WTC11 (cell line): ENCODE measurements at regions not wholly inside any gene's neighbourhood (a gene's known extent, or its start where the extent isn't known, plus 50 kb on each side); places are given as distances from the start of the nearest gene placed in this dataset.
A peak's percentile ranks its signal among the peaks of the same experiment; 100 is the strongest.

Source experiments
- ATAC-seq: fragments of 200-7000 bp; cut with Tn5 transposase; 2 replicates; pipeline ENCODE4 v1.10.0; 2021; ENCODE audit warnings: mild to moderate bottlenecking, moderate library complexity
- CTCF ChIA-PET: fragments of 300-600 bp; sonication (Branson Sonifier 250); formaldehyde crosslinking; loops from one replicate; lab custom pipeline; 2021; ENCODE audit warnings: antibody characterized with exemption; lab: Charles Lee
- POLR2A ChIA-PET: fragments of 350-600 bp; sonication (Branson Sonifier 250); formaldehyde crosslinking; loops from one replicate; lab custom pipeline; 2021; ENCODE audit warnings: antibody characterized with exemption; lab: Charles Lee
- DNase-seq: peaks from one replicate; pipeline ENCODE4 v3.0.0; 2021; ENCODE audit warnings: low spot score
- H3K27ac Mint-ChIP-seq: 2 replicates; pipeline ENCODE4 v1.8.0; 2021; ENCODE audit warnings: mixed read lengths
- H3K27me3 Mint-ChIP-seq: 2 replicates; pipeline ENCODE4 v1.8.0; 2021; ENCODE audit warnings: low read depth, mild to moderate bottlenecking, moderate library complexity, mixed read lengths
- H3K36me3 Mint-ChIP-seq: 2 replicates; pipeline ENCODE4 v1.8.0; 2021; ENCODE audit warnings: mixed read lengths
- H3K4me1 Mint-ChIP-seq: 2 replicates; pipeline ENCODE4 v1.8.0; 2022; ENCODE audit warnings: mixed read lengths
- H3K4me3 Mint-ChIP-seq: 2 replicates; pipeline ENCODE4 v1.8.0; 2021; ENCODE audit warnings: mild to moderate bottlenecking, moderate library complexity, mixed read lengths
- H3K9me3 Mint-ChIP-seq: 2 replicates; pipeline ENCODE4 v1.8.0; 2021; ENCODE audit warnings: mixed read lengths
- FOXK1 ChIP-seq: sonication (generic); formaldehyde crosslinking; IDR thresholded peaks from 2 replicates; pipeline ENCODE4 v1.8.0; 2022; ENCODE audit warnings: mild to moderate bottlenecking, moderate library complexity, missing genetic modification reagents
- JAZF1 ChIP-seq: fragments of 250-450 bp; sonication (Bioruptor Pico); IDR thresholded peaks from 2 replicates; pipeline ENCODE4 v1.9.0; 2021; ENCODE audit warnings: moderate library complexity, mild to moderate bottlenecking, inconsistent platforms
- NFYB ChIP-seq: sonication (generic); formaldehyde crosslinking; conservative IDR thresholded peaks from 2 replicates; pipeline ENCODE4 v1.8.0; 2022; ENCODE audit warnings: low read depth, missing genetic modification reagents
- NR2C2 ChIP-seq: sonication (generic); formaldehyde crosslinking; IDR thresholded peaks from 2 replicates; pipeline ENCODE4 v1.8.0; 2022; ENCODE audit warnings: mild to moderate bottlenecking, missing genetic modification reagents
- NR3C1 ChIP-seq: sonication (generic); formaldehyde crosslinking; conservative IDR thresholded peaks from 2 replicates; pipeline ENCODE4 v1.8.1; 2023; ENCODE audit warnings: low read depth, mild to moderate bottlenecking, missing genetic modification reagents
- SOX15 ChIP-seq: fragments of 250-450 bp; sonication (Bioruptor Pico); IDR thresholded peaks from 2 replicates; pipeline ENCODE4 v1.9.0; 2021; ENCODE audit warnings: mild to moderate bottlenecking
- SP1 ChIP-seq: sonication (generic); formaldehyde crosslinking; conservative IDR thresholded peaks from 2 replicates; pipeline ENCODE4 v1.8.1; 2022; ENCODE audit warnings: missing genetic modification reagents
- ZNF138 ChIP-seq: sonication (generic); formaldehyde crosslinking; conservative IDR thresholded peaks from 2 replicates; pipeline ENCODE4 v1.8.1; 2022; ENCODE audit warnings: mild to moderate bottlenecking, moderate library complexity, missing genetic modification reagents
- ZNF219 ChIP-seq: sonication (generic); formaldehyde crosslinking; IDR thresholded peaks from 2 replicates; pipeline ENCODE4 v1.8.0; 2023; ENCODE audit warnings: missing genetic modification reagents, mild to moderate bottlenecking, borderline replicate concordance
- ZNF232 ChIP-seq: sonication (generic); formaldehyde crosslinking; IDR thresholded peaks from 2 replicates; pipeline ENCODE4 v1.8.0; 2022; ENCODE audit warnings: mild to moderate bottlenecking, missing genetic modification reagents
- ZNF263 ChIP-seq: sonication (generic); formaldehyde crosslinking; IDR thresholded peaks from 2 replicates; pipeline ENCODE4 v1.8.1; 2022; ENCODE audit warnings: low read depth, mild to moderate bottlenecking, moderate library complexity, missing genetic modification reagents
- ZNF317 ChIP-seq: sonication (generic); formaldehyde crosslinking; IDR thresholded peaks from 2 replicates; pipeline ENCODE4 v1.8.1; 2023; ENCODE audit warnings: low read depth, mild to moderate bottlenecking, moderate library complexity, missing genetic modification reagents, borderline replicate concordance
- ZNF671 ChIP-seq: fragments of 250-450 bp; sonication (Bioruptor Pico); IDR thresholded peaks from 2 replicates; pipeline ENCODE4 v1.8.0; 2021; ENCODE audit warnings: mild to moderate bottlenecking
- TF ChIP-seq, protein P1 (sequence below): sonication (generic); formaldehyde crosslinking; IDR thresholded peaks from 2 replicates; pipeline ENCODE4 v1.8.1; 2022; ENCODE audit warnings: mild to moderate bottlenecking, moderate library complexity, missing genetic modification reagents
- TF ChIP-seq, protein P2 (sequence below): sonication (generic); formaldehyde crosslinking; IDR thresholded peaks from 2 replicates; pipeline ENCODE4 v1.8.1; 2022; ENCODE audit warnings: low read depth, mild to moderate bottlenecking, moderate library complexity, missing genetic modification reagents, borderline replicate concordance
- TF ChIP-seq, protein P3 (sequence below): fragments of 250-450 bp; sonication (Bioruptor Pico); IDR thresholded peaks from 2 replicates; pipeline ENCODE4 v2.1.2; 2022; ENCODE audit warnings: mild to moderate bottlenecking, moderate library complexity
- TF ChIP-seq, protein P4 (sequence below): sonication (generic); formaldehyde crosslinking; IDR thresholded peaks from 2 replicates; pipeline ENCODE4 v1.8.1; 2023; ENCODE audit warnings: mild to moderate bottlenecking, missing genetic modification reagents, borderline replicate concordance
- TF ChIP-seq, protein P5 (sequence below): sonication (generic); formaldehyde crosslinking; IDR thresholded peaks from 2 replicates; pipeline ENCODE4 v1.8.1; 2022; ENCODE audit warnings: low read depth, missing genetic modification reagents, borderline replicate concordance
- TF ChIP-seq, protein P6 (sequence below): fragments of 250-450 bp; sonication (Bioruptor Pico); IDR thresholded peaks from 2 replicates; pipeline ENCODE4 v1.9.0; 2021; ENCODE audit warnings: mild to moderate bottlenecking

DNA sequence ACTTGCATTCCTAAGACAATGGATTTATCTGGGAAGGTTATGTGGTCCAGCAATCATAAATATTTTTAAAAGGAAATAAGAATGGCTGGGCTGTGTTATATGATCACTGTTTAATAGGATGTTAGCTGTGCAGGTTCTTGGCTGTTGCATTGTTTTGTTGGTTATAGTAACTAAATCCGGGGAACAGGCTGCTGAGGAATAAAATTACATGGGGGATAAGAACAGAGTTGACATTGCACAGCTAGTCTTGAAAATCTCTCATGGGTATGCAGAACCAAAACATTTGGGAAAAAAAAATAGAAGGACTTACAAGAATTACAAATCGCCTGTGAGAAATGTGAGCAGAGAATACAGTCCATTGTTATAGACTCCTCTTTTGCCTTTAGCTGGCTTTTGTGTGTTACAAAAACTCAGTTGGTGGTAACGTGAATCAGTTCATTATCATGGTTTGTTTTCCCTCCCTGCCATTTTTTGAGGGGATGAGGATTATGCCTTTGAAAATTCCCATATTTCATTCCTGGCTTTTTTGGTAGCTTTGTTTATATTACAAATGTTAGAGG lies 375.3 kb upstream of the DAB2 start:
- ATAC-seq (no peak; the same call in 1 of the 2 replicates), DNase-seq (no peak)
- Mint-ChIP-seq H3K27me3 (no peaks in the 10 kb centered on the region), H3K36me3 (no peaks in the 10 kb centered on the region), H3K4me3 (no peak overlapping the region), H3K27ac (peak overlapping the region; percentile 14; the same call in 1 of the 2 replicates), H3K4me1 (peaks cover 13% of the 10 kb centered on the region), H3K9me3 (peaks cover 14% of the 10 kb centered on the region)
- CTCF ChIA-PET: no interaction called here
- POLR2A ChIA-PET: no interaction called here
- no peak for TF ChIP-seq FOXK1
- TF ChIP-seq ZNF138 (CRISPR knock-in tag): no peak
- TF ChIP-seq ZNF671 (CRISPR knock-in tag): no peak
- TF ChIP-seq ZNF317 (CRISPR knock-in tag): no peak
- TF ChIP-seq SP1: no peak
- no peak for TF ChIP-seq NFYB
- TF ChIP-seq, protein P1, sequence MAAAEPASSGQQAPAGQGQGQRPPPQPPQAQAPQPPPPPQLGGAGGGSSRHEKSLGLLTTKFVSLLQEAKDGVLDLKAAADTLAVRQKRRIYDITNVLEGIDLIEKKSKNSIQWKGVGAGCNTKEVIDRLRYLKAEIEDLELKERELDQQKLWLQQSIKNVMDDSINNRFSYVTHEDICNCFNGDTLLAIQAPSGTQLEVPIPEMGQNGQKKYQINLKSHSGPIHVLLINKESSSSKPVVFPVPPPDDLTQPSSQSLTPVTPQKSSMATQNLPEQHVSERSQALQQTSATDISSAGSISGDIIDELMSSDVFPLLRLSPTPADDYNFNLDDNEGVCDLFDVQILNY (CRISPR knock-in tag): no peak
- TF ChIP-seq, protein P2, sequence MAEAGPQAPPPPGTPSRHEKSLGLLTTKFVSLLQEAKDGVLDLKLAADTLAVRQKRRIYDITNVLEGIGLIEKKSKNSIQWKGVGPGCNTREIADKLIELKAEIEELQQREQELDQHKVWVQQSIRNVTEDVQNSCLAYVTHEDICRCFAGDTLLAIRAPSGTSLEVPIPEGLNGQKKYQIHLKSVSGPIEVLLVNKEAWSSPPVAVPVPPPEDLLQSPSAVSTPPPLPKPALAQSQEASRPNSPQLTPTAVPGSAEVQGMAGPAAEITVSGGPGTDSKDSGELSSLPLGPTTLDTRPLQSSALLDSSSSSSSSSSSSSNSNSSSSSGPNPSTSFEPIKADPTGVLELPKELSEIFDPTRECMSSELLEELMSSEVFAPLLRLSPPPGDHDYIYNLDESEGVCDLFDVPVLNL (CRISPR knock-in tag): no peak
- TF ChIP-seq ZNF263 (CRISPR knock-in tag): no peak
- TF ChIP-seq NR2C2 (CRISPR knock-in tag): no peak
- TF ChIP-seq SOX15 (CRISPR knock-in tag): no peak
- TF ChIP-seq, protein P3, sequence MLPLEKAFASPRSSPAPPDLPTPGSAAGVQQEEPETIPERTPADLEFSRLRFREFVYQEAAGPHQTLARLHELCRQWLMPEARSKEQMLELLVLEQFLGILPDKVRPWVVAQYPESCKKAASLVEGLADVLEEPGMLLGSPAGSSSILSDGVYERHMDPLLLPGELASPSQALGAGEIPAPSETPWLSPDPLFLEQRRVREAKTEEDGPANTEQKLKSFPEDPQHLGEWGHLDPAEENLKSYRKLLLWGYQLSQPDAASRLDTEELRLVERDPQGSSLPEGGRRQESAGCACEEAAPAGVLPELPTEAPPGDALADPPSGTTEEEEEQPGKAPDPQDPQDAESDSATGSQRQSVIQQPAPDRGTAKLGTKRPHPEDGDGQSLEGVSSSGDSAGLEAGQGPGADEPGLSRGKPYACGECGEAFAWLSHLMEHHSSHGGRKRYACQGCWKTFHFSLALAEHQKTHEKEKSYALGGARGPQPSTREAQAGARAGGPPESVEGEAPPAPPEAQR (CRISPR knock-in tag): no peak
- TF ChIP-seq JAZF1 (CRISPR knock-in tag): no peak
- TF ChIP-seq, protein P4, sequence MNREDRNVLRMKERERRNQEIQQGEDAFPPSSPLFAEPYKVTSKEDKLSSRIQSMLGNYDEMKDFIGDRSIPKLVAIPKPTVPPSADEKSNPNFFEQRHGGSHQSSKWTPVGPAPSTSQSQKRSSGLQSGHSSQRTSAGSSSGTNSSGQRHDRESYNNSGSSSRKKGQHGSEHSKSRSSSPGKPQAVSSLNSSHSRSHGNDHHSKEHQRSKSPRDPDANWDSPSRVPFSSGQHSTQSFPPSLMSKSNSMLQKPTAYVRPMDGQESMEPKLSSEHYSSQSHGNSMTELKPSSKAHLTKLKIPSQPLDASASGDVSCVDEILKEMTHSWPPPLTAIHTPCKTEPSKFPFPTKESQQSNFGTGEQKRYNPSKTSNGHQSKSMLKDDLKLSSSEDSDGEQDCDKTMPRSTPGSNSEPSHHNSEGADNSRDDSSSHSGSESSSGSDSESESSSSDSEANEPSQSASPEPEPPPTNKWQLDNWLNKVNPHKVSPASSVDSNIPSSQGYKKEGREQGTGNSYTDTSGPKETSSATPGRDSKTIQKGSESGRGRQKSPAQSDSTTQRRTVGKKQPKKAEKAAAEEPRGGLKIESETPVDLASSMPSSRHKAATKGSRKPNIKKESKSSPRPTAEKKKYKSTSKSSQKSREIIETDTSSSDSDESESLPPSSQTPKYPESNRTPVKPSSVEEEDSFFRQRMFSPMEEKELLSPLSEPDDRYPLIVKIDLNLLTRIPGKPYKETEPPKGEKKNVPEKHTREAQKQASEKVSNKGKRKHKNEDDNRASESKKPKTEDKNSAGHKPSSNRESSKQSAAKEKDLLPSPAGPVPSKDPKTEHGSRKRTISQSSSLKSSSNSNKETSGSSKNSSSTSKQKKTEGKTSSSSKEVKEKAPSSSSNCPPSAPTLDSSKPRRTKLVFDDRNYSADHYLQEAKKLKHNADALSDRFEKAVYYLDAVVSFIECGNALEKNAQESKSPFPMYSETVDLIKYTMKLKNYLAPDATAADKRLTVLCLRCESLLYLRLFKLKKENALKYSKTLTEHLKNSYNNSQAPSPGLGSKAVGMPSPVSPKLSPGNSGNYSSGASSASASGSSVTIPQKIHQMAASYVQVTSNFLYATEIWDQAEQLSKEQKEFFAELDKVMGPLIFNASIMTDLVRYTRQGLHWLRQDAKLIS (CRISPR knock-in tag): no peak
- TF ChIP-seq, protein P5, sequence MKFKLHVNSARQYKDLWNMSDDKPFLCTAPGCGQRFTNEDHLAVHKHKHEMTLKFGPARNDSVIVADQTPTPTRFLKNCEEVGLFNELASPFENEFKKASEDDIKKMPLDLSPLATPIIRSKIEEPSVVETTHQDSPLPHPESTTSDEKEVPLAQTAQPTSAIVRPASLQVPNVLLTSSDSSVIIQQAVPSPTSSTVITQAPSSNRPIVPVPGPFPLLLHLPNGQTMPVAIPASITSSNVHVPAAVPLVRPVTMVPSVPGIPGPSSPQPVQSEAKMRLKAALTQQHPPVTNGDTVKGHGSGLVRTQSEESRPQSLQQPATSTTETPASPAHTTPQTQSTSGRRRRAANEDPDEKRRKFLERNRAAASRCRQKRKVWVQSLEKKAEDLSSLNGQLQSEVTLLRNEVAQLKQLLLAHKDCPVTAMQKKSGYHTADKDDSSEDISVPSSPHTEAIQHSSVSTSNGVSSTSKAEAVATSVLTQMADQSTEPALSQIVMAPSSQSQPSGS (CRISPR knock-in tag): no peak

DNA sequence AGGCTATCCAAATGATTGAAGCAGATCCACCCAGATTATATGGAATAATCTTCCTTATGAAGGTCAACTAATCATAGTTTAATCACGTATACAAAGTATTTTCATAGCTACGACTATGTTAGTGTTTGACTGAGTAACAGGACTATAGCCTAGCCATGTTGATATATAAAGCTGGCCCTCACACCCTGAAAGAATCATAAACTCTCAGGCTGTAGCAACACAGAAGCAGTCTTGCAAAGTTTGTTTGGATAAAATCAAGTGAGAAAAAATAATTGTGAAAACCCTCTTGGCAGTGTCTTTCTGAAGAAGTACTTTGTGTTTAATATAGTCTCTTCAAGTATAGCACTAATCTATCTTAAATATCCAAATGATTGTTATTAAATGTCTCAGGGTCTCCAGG lies 374.5 kb upstream of the DAB2 start:
- H3K27ac Mint-ChIP-seq: no peak overlapping the region
- TF ChIP-seq, protein P6, sequence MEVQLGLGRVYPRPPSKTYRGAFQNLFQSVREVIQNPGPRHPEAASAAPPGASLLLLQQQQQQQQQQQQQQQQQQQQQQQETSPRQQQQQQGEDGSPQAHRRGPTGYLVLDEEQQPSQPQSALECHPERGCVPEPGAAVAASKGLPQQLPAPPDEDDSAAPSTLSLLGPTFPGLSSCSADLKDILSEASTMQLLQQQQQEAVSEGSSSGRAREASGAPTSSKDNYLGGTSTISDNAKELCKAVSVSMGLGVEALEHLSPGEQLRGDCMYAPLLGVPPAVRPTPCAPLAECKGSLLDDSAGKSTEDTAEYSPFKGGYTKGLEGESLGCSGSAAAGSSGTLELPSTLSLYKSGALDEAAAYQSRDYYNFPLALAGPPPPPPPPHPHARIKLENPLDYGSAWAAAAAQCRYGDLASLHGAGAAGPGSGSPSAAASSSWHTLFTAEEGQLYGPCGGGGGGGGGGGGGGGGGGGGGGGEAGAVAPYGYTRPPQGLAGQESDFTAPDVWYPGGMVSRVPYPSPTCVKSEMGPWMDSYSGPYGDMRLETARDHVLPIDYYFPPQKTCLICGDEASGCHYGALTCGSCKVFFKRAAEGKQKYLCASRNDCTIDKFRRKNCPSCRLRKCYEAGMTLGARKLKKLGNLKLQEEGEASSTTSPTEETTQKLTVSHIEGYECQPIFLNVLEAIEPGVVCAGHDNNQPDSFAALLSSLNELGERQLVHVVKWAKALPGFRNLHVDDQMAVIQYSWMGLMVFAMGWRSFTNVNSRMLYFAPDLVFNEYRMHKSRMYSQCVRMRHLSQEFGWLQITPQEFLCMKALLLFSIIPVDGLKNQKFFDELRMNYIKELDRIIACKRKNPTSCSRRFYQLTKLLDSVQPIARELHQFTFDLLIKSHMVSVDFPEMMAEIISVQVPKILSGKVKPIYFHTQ (CRISPR knock-in tag): no peak
- TF ChIP-seq ZNF219 (CRISPR knock-in tag) (no peak), ZNF232 (CRISPR knock-in tag) (no peak), NR3C1 (CRISPR knock-in tag) (no peak), NFYB (no peak)

More for the DNA sequence above, 374.5 kb upstream of the DAB2 start:
- ChIA-PET POLR2A (no interaction called here), CTCF (no interaction called here)
- Mint-ChIP-seq H3K4me3 (no peak overlapping the region), H3K9me3 (peaks cover 14% of the 10 kb centered on the region), H3K36me3 (no peaks in the 10 kb centered on the region), H3K4me1 (peaks cover 13% of the 10 kb centered on the region), H3K27me3 (no peaks in the 10 kb centered on the region)
- ATAC-seq: no peak
- no peak for DNase-seq
